ENCODE measurements at regions not wholly inside any gene's neighbourhood (a gene's known extent, or its start where the extent isn't known, plus 50 kb on each side); places are given as distances from the start of the nearest gene placed in this dataset.
A peak's percentile ranks its signal among the peaks of the same experiment; 100 is the strongest.

GRCh38 chr17:70604854-70605253 is 435.5 kb downstream of the KCNJ2 start:
- DNase-seq: no peak

GRCh38 chr17:70606086-70606485 is 436.8 kb downstream of the KCNJ2 start:
- no peak for DNase-seq

- DNase-seq: no peak
These were observed 438.9 kb downstream of the KCNJ2 start for GRCh38 chr17:70608193-70608592.

DNA sequence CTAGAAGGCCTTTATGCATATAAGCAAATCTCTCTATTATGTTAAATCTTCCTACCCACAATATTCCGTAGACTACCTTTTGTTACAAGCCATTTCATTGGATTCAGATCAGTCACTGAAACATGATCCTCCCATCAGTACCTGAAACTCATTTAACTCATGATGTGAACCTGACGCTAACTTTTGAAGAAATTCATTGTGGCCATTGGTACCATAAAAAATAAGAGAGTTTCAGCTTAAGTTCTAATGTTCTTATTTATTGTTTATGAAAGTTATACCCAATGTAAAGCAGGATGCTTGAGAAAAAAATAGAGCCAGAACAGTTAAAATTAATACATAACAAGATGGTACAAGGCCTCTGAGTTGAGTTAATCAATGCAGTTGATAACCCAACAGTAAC is 439.6 kb downstream of the KCNJ2 start:
- DNase-seq: no peak

DNA sequence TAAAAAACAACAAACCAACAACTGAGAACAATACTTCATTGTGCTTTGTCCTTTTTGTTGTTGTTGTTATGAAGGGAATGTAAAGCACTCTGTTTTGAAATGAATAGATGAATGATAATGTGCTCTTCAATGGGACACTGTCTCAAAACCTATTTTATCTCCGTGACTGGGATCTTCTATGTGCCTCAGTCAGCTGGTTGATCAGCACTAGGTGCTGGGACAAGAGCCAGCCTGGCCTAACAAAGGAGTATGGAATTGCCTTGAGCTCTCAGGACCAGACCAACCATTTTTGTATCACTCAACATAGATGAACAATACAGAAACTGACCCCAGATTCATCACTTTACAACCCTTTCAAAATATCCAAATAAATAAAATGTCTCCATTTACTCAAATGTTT is 440.2 kb downstream of the KCNJ2 start:
- no peak for DNase-seq

- no peak for DNase-seq
These were observed 440.8 kb downstream of the KCNJ2 start for GRCh38 chr17:70610161-70610560.

- no peak for DNase-seq
These were observed 444.3 kb downstream of the KCNJ2 start for GRCh38 chr17:70613681-70614080.

DNA sequence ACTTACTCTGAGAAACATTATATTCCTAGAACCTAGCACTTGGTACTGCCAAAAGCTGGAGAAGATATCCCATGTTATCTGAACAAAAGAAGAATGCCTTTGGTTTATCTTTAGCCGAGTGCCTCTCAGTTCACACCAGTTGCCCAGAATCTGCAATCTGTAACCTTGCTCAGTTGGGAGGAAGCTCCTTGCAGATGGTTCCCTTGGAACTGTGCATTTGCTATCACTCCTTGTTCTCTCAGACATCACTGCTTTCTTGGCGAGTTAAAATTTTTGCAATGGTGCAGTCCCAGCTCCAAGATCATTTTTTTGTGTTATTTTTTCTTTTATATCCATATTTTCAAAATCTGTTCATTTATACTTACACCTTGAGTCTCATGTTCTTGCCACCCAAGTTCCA is 446.5 kb downstream of the KCNJ2 start:
- DNase-seq: no peak

GRCh38 chr17:70618641-70619040 is 449.3 kb downstream of the KCNJ2 start:
- no peak for DNase-seq

DNA sequence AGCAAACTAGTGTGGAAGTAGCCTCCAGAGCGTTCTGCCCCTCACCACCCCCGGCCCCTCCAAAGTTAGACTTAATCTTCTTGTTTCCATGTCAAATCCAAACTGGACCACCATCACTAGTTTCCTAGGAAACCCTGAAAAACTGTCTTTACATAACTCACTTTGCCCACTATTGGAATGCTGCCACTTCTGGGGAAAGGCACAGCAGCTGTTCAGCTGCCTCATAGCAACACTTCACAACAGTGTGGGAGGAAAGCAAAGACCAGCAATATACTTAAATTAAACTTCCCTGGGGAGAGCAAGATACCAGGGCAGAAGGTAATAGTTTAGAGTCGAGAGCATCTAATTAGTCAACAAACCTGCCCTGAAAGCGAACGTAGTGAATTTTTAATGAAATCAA is 452.2 kb downstream of the KCNJ2 start:
- no peak for DNase-seq

DNA sequence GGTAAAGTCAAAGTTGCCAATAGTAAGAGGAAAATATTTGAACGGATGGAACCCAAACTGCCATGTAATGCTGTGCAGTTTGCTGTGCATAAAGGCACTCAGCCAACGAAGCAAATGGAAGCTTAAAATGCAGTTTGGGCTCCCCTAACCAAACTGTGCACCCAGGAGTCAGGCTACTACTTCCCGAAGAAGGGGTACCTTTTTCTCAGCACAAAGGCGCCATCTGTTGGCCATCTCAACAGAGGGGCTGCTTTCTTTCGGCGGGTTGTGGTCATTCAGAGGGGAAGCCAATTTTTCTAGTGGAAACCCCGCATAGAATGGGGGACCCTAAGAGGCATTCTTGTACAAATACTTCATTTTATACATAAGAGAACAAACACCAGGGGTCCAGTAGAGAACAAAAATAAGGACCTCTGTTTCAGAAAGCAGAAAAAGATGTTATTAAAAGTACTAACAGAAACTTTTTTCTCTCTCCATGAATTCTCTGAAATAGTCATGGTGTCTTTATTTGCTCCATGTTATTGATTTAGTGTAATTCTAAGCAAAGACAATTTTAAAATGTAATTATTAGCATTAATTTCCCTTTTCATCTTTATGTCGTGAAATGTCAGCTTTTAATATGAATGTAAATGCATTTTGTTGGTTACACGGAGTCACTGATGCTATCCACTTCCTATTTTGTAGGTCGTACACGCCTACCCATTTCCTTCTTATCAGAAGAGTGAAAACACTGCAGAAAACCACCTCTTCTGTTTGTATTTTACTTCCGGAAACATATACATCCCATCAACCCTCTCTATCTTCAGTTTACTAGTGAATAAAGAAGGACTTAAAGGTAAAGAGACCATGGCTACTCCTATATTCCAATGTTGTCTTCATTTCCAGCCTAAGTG is 453.3 kb downstream of the KCNJ2 start:
- DNase-seq: no peak

- DNase-seq: peak in 1 of 2 donors; percentile 16
These were observed 454.9 kb downstream of the KCNJ2 start for GRCh38 chr17:70624211-70624610.

DNA sequence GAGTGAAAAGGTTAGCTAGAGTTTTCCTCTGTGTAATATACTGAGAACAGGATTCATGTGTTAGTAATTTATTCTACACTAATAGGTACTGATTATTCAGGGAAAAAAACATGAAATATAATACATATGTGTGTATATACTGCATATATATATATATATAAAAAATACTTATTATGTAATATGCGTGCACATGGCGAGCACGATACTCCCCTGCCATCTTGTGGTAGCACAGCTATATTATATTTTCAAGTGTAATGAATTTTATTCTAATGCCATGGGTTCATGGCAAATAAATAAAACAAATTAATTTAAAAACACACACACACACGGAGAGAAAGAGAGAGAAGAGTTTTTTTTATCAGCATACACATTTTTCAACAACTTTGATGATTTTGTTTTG is 460.6 kb downstream of the KCNJ2 start:
- no peak for DNase-seq

GRCh38 chr17:70636517-70637133 is 467.3 kb downstream of the KCNJ2 start:
- peak in 1 of 2 donors; percentile 9 for DNase-seq

GRCh38 chr17:70642059-70642458 is 472.7 kb downstream of the KCNJ2 start:
- DNase-seq: no peak

DNA sequence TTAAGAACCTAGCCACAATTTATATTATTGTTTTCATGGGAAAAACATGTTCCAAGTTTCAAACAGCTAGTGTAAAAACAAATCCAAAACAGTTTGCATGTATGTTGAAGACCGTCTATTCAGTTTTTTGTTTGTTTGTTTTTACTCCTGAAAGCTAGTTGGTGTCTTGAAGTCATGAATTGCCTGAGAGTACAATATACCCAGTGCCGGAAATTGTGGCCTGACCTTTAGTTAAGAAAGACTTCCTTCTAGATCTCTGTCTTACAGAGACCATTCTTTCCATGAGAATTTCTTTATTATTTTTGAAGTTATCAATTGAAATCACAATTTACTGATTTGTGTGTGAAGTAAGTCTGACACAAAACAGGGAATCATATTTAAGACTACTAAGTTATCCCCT is 474.8 kb downstream of the KCNJ2 start:
- no peak for DNase-seq

- DNase-seq: no peak
These were observed 477.3 kb downstream of the KCNJ2 start for GRCh38 chr17:70646673-70647072.

DNA sequence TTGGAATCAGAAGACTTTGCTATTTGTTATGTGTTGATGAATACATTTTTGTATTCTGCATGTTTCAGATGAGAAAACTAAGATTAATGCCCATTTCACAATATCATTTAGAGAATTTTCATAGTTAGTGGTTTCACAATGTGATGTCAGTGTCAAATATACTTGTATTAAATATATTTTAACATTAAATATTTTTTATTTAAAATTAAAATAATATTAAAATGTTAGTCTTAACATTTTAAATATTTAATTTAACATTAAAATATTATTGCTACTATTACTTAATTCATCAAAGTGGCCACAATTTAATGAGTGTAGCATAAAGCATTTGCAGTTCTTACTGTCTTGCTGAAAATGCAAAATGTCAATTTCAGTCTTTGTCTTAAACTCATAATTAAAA is 478.8 kb downstream of the KCNJ2 start:
- no peak for DNase-seq

DNA sequence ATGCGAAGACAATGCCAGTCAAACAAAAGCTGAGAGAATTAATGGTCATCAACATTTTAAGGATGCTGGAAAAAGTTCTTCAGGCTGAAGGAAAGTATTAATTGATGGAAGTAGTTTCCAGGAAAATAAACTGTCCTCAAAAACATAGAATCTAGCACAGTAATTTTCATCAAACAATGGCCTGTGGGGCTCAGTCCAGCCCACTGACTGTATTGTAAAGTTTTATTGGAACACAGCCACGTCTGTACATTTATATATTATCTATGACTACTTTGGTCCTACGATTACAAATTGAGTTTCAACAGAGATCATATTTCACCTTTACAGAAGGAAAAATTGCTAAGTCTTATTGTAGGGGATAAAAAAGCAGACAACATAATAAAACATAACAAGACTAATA is 484.5 kb downstream of the KCNJ2 start:
- no peak for DNase-seq

GRCh38 chr17:70654706-70655105 is 485.4 kb downstream of the KCNJ2 start:
- no peak for DNase-seq

DNA sequence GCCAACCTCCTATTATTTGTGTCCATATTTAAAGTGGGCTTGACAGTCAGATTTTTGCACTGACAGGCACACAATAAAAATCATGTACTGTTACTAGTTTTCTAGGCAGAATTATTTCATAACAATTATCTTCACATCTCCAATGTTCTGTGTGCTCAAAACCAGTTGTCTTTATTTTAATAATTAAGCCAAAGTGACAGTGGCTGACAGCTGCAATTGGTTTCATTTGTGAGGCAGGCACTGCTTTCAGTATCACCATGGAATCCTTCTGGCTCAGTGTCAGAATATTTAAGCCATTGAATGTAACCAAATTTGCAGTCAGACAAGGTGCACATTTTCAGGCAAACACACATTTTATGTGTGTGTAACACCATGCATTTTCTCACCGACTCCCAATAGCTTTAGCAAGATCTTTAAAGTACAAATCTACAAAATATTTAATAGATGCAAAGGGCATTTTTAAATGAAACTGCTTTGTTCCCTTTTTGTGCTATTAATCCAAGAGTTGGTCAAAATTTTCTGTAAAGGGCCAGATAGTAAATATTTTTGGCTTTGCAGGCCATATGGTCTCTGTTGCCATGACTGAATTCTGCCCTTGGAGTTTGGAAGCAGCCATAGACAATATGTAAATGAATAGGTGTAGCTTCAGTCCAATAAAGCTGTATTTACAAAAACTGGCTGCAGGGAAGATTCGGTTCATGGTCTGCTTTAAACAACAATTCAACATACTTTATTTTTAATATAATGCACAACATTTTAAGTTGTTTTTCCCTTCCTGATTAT is 486.0 kb downstream of the KCNJ2 start:
- no peak for DNase-seq

- DNase-seq: no peak
These were observed 489.0 kb downstream of the KCNJ2 start for GRCh38 chr17:70658317-70658716.

DNA sequence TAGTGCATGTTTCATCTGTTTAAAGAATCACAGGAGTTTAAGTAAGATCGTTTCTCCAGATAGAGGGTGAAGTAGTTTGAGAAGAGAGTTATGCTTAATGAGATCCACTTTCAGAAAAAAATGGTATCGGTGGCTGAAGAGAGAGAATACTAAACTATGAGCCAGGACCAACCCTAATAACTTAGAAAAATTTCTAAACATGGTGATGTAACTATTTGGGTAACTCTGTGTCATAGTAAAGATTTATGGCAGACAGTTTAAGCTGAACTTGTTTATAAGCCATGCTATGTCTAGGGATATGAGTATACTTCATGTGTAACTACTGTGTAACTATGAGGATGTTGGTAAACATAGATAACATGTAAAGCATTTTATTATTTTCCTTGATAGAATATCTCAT is 489.5 kb downstream of the KCNJ2 start:
- no peak for DNase-seq

All from CD4-positive, alpha-beta T cell treated with Interleukin-4 for 1 hour (primary cell).